Mesendoderm (in vitro differentiated cells): ENCODE measurements at regions not wholly inside any gene's neighbourhood (a gene's known extent, or its start where the extent isn't known, plus 50 kb on each side); places are given as distances from the start of the nearest gene placed in this dataset.

Experiments used
- DNase-seq: peaks from one replicate; pipeline ENCODE4 v3.0.0; 2013
- H2AK5ac ChIP-seq: 2 replicates; pipeline ENCODE4 v1.6.1; 2013; ENCODE audit warnings: low read length, inconsistent platforms
- H2BK120ac ChIP-seq: 2 replicates; pipeline ENCODE4 v1.6.1; 2013; ENCODE audit warnings: low read depth, mild to moderate bottlenecking, low read length, moderate library complexity, mixed read lengths
- H2BK15ac ChIP-seq: replicated peaks from 2 replicates; pipeline ENCODE4 v1.6.1; 2013; ENCODE audit warnings: low read depth, mild to moderate bottlenecking, moderate library complexity
- H2BK5ac ChIP-seq: 2 replicates; pipeline ENCODE4 v1.6.1; 2013; ENCODE audit warnings: low read length, inconsistent platforms
- H3K18ac ChIP-seq: 2 replicates; pipeline ENCODE4 v1.6.1; 2013; ENCODE audit warnings: mild to moderate bottlenecking, low read length, mixed read lengths
- H3K23ac ChIP-seq: one replicate; pipeline ENCODE4 v1.6.1; 2013; ENCODE audit warnings: low read length
- H3K27ac ChIP-seq: 2 replicates; pipeline ENCODE4 v1.5.1; 2013; ENCODE audit warnings: low read depth, mild to moderate bottlenecking, inconsistent platforms, low read length, moderate library complexity
- H3K27me3 ChIP-seq: 2 replicates; pipeline ENCODE4 v1.6.1; 2013; ENCODE audit warnings: low read length, control low read depth, mild to moderate bottlenecking, inconsistent platforms; ENCODE audit not compliant: insufficient read depth, poor library complexity
- H3K36me3 ChIP-seq: 2 replicates; pipeline ENCODE4 v1.6.1; 2013; ENCODE audit warnings: low read length, inconsistent platforms; ENCODE audit not compliant: control insufficient read depth, insufficient read depth
- H3K4ac ChIP-seq: one replicate; pipeline ENCODE4 v1.6.1; 2013; ENCODE audit warnings: low read depth, mild to moderate bottlenecking, low read length, moderate library complexity
- H3K4me1 ChIP-seq: 2 replicates; pipeline ENCODE4 v1.6.1; 2013; ENCODE audit warnings: low read depth, low read length, inconsistent platforms; ENCODE audit not compliant: control insufficient read depth
- H3K4me2 ChIP-seq: 2 replicates; pipeline ENCODE4 v1.6.1; 2013; ENCODE audit warnings: low read length
- H3K4me3 ChIP-seq: 2 replicates; pipeline ENCODE4 v1.5.1; 2013; ENCODE audit warnings: mild to moderate bottlenecking, low read length
- H3K56ac ChIP-seq: one replicate; pipeline ENCODE4 v1.6.1; 2013; ENCODE audit warnings: low read length
- H3K79me1 ChIP-seq: 2 replicates; pipeline ENCODE4 v1.6.1; 2013; ENCODE audit warnings: low read length, inconsistent platforms
- H3K79me2 ChIP-seq: 2 replicates; pipeline ENCODE4 v1.6.1; 2013; ENCODE audit warnings: mild to moderate bottlenecking, low read length; ENCODE audit not compliant: control insufficient read depth, insufficient read depth
- H3K9ac ChIP-seq: 2 replicates; pipeline ENCODE4 v1.6.1; 2013; ENCODE audit warnings: low read length, inconsistent platforms
- H4K5ac ChIP-seq: one replicate; pipeline ENCODE4 v1.6.1; 2013; ENCODE audit warnings: low read length
- H4K8ac ChIP-seq: one replicate; pipeline ENCODE4 v1.6.1; 2013; ENCODE audit warnings: low read depth, mild to moderate bottlenecking, control low read depth, low read length, moderate library complexity
- WGBS: extraction: QIAGEN DNeasy Blood & Tissue Kit; methylation state at CpG from one replicate; pipeline ENCODE4 v1.1.7; 2013; ENCODE audit warnings: low lambda C conversion rate, missing lambda C conversion rate; ENCODE audit not compliant: insufficient coverage; ENCODE audit errors: extremely low coverage; 5-methylcytosine and 5-hydroxymethylcytosine counted together

DNA sequence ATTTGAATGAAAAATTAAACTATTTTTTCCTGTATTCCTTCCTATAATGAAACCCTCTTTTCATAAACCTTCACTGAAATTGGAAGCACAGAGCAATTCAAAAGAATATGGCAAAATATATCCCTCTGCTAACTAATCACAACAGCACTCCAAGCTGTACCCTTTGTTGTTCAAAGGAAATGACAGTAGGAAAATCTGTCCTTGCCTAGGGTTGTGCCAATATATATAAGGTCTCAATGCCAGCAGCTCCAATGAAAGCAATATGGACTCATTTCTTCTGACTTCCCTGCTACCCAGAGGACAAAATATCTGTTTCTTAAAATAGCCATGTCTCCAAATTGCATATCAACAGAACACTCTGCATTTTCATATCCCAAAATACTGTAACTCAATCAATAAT lies 373.9 kb upstream of the MC4R start:
- Histone ChIP-seq H3K4me3 (no peak overlapping the region), H3K79me2 (no peaks in the 10 kb centered on the region), H3K4ac (no peak overlapping the region), H3K4me2 (no peak overlapping the region), H4K8ac (no peak overlapping the region), H2BK120ac (no peak overlapping the region), H3K18ac (no peak overlapping the region), H3K23ac (no peak overlapping the region), H3K27me3 (no peaks in the 10 kb centered on the region), H3K56ac (no peak overlapping the region), H3K36me3 (no peaks in the 10 kb centered on the region), H4K5ac (no peak overlapping the region), H3K79me1 (no peaks in the 10 kb centered on the region), H3K9ac (no peak overlapping the region), H3K4me1 (no peaks in the 10 kb centered on the region), H2AK5ac (no peak overlapping the region), H3K27ac (no peak overlapping the region), H2BK15ac (no peak overlapping the region), H2BK5ac (no peak overlapping the region)
- DNase-seq, result no peak

- Histone ChIP-seq H3K79me1 (no peaks in the 10 kb centered on the region), H2BK5ac (no peak overlapping the region), H3K4me1 (no peaks in the 10 kb centered on the region), H4K5ac (no peak overlapping the region), H3K27ac (no peak overlapping the region), H3K79me2 (no peaks in the 10 kb centered on the region), H3K23ac (no peak overlapping the region), H3K9ac (no peak overlapping the region), H3K36me3 (no peaks in the 10 kb centered on the region), H3K4me2 (no peak overlapping the region), H3K27me3 (no peaks in the 10 kb centered on the region), H3K18ac (no peak overlapping the region), H2BK15ac (no peak overlapping the region), H3K56ac (no peak overlapping the region), H4K8ac (no peak overlapping the region), H3K4ac (no peak overlapping the region), H3K4me3 (no peak overlapping the region), H2BK120ac (no peak overlapping the region), H2AK5ac (no peak overlapping the region)
- DNase-seq, result no peak
Measured at GRCh38 chr18:60746919-60747318, 374.3 kb upstream of the MC4R start.

GRCh38 chr18:60753753-60754152 lies 381.2 kb upstream of the MC4R start:
- no peaks in the 10 kb centered on the region for H3K4me1 ChIP-seq
- H3K18ac ChIP-seq, result no peak overlapping the region
- H2BK5ac ChIP-seq, result no peak overlapping the region
- H3K79me2 ChIP-seq, result no peaks in the 10 kb centered on the region
- H2BK120ac ChIP-seq, result no peak overlapping the region
- H3K23ac ChIP-seq, result no peak overlapping the region
- DNase-seq, result no peak
- H3K4ac ChIP-seq, result no peak overlapping the region
- H3K4me3 ChIP-seq, result no peak overlapping the region
- no peak overlapping the region for H3K56ac ChIP-seq
- no peak overlapping the region for H2BK15ac ChIP-seq
- no peak overlapping the region for H4K8ac ChIP-seq
- no peak overlapping the region for H3K27ac ChIP-seq
- no peak overlapping the region for H2AK5ac ChIP-seq
- no CpG with 5 or more reads among the region's 3 CpGs for WGBS
- H3K27me3 ChIP-seq, result no peaks in the 10 kb centered on the region
- H4K5ac ChIP-seq, result no peak overlapping the region
- H3K9ac ChIP-seq, result no peak overlapping the region
- H3K4me2 ChIP-seq, result no peak overlapping the region
- H3K79me1 ChIP-seq, result no peaks in the 10 kb centered on the region
- no peaks in the 10 kb centered on the region for H3K36me3 ChIP-seq

DNA sequence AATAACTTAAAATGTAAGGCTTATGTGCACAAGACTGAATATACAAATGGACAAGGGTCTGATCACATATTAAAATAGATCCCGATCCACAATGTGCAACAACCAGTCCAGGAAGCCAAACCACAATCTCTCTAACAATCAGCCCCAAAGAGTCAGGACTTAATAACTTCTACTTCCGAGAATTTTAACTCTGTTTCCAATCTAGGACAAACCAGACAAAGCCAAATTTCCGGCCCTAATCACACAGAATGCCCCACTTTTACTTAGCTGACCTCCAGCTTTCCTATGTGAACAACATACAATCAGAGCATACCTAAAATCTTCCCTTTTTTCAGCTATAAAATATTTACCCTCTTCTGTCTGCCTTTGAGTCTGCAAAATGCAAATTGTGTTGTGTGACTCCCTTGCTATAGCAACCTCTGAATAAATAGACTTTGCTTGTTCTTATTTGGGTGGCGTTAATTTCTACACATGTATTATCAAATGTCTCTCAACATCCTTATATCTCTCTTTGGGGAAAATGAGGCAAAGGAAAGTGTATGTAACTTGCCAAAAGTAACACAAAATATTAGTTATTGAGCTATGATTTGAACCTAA lies 381.9 kb upstream of the MC4R start:
- no peak for DNase-seq
- H3K36me3 ChIP-seq, result no peaks in the 10 kb centered on the region
- no CpG with 5 or more reads among the region's 4 CpGs for WGBS
- no peak overlapping the region for H3K27ac ChIP-seq
- no peak overlapping the region for H3K4me2 ChIP-seq
- H4K8ac ChIP-seq, result no peak overlapping the region
- H3K4me3 ChIP-seq, result no peak overlapping the region
- H2AK5ac ChIP-seq, result no peak overlapping the region
- no peaks in the 10 kb centered on the region for H3K4me1 ChIP-seq
- no peak overlapping the region for H2BK5ac ChIP-seq
- no peak overlapping the region for H2BK15ac ChIP-seq
- no peak overlapping the region for H3K9ac ChIP-seq
- H3K4ac ChIP-seq, result no peak overlapping the region
- H3K18ac ChIP-seq, result no peak overlapping the region
- H3K23ac ChIP-seq, result no peak overlapping the region
- H2BK120ac ChIP-seq, result no peak overlapping the region
- H3K27me3 ChIP-seq, result no peaks in the 10 kb centered on the region
- H3K79me1 ChIP-seq, result no peaks in the 10 kb centered on the region
- H3K56ac ChIP-seq, result no peak overlapping the region
- H4K5ac ChIP-seq, result no peak overlapping the region
- no peaks in the 10 kb centered on the region for H3K79me2 ChIP-seq

DNA sequence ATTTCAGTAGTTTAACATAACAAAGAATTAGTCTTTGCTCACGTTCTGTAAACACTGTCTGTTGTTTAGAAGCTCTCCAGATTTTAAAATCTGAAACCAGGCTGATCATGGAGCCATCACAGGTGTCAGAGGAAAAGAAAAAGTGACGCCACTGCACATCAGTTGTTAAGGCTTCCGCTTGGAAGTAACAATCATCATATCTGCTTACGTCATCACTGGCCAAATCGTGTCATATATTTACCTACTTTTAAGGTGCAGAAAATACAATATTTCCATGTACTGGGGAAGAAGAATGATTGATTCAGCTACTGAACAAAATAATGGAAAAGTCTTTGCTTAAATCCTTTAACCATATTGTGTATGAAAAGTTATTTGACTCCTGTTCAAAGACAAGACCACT lies 382.6 kb upstream of the MC4R start:
- no CpG with 5 or more reads among the region's 5 CpGs for WGBS

GRCh38 chr18:60775978-60776377 lies 403.4 kb upstream of the MC4R start:
- Histone ChIP-seq H2AK5ac (no peak overlapping the region), H3K4ac (no peak overlapping the region), H3K36me3 (no peaks in the 10 kb centered on the region), H3K79me1 (no peaks in the 10 kb centered on the region), H3K27me3 (no peaks in the 10 kb centered on the region), H3K4me2 (no peak overlapping the region), H3K4me3 (no peak overlapping the region), H3K27ac (no peak overlapping the region), H3K23ac (no peak overlapping the region), H4K5ac (no peak overlapping the region), H3K56ac (no peak overlapping the region), H3K4me1 (no peaks in the 10 kb centered on the region), H3K18ac (no peak overlapping the region), H3K9ac (no peak overlapping the region), H3K79me2 (no peaks in the 10 kb centered on the region), H2BK120ac (no peak overlapping the region), H2BK15ac (no peak overlapping the region), H2BK5ac (no peak overlapping the region), H4K8ac (no peak overlapping the region)
- WGBS, result no CpG with 5 or more reads among the region's 1 CpG
- DNase-seq, result no peak

More for the DNA sequence above, 382.6 kb upstream of the MC4R start:
- Histone ChIP-seq H3K4me1 (no peaks in the 10 kb centered on the region), H3K9ac (no peak overlapping the region), H2BK15ac (no peak overlapping the region), H4K8ac (no peak overlapping the region), H3K27me3 (no peaks in the 10 kb centered on the region), H3K4ac (no peak overlapping the region), H3K79me1 (no peaks in the 10 kb centered on the region), H4K5ac (no peak overlapping the region), H2BK120ac (no peak overlapping the region), H2BK5ac (no peak overlapping the region), H3K4me2 (no peak overlapping the region), H2AK5ac (no peak overlapping the region), H3K23ac (no peak overlapping the region), H3K36me3 (no peaks in the 10 kb centered on the region), H3K27ac (no peak overlapping the region), H3K79me2 (no peaks in the 10 kb centered on the region), H3K18ac (no peak overlapping the region), H3K56ac (no peak overlapping the region), H3K4me3 (no peak overlapping the region)
- DNase-seq, result no peak
